DMS79 treated with DMSO at 0.1 percent for 48 hours (cell line): ENCODE measurements at regions not wholly inside any gene's neighbourhood (a gene's known extent, or its start where the extent isn't known, plus 50 kb on each side); places are given as distances from the start of the nearest gene placed in this dataset.
"Not testable (repeated sequence)": the region's sequence is repeated elsewhere in the genome, so short reads cannot be mapped to it uniquely, and the experiment has no call there.

Source experiments
- DNase-seq: peaks from one replicate; lab custom pipeline; 2025; lab: John Stamatoyannopoulos, UW

GRCh38 chr22:22758101-22758807 lies 113.8 kb downstream of the GGTLC2 start:
- not testable (repeated sequence) for DNase-seq

GRCh38 chr22:22759371-22759770 lies 115.0 kb downstream of the GGTLC2 start:
- DNase-seq, result no peak

GRCh38 chr22:22759889-22760546 lies 115.6 kb downstream of the GGTLC2 start:
- no peak for DNase-seq

GRCh38 chr22:22761606-22761962 lies 117.2 kb downstream of the GGTLC2 start:
- no peak for DNase-seq

- no peak for DNase-seq
Observed at GRCh38 chr22:22761963-22762772, 117.8 kb downstream of the GGTLC2 start.

- DNase-seq, result no peak
Observed at GRCh38 chr22:22763512-22763911, 119.1 kb downstream of the GGTLC2 start.

- no peak for DNase-seq
Observed at GRCh38 chr22:22764085-22764484, 119.7 kb downstream of the GGTLC2 start.

GRCh38 chr22:22767876-22768602 lies 119.6 kb upstream of the IGLL5 start:
- no peak for DNase-seq

GRCh38 chr22:22768885-22769284 lies 118.7 kb upstream of the IGLL5 start:
- DNase-seq, result no peak

GRCh38 chr22:22769434-22770279 lies 118.0 kb upstream of the IGLL5 start:
- no peak for DNase-seq

- DNase-seq, result no peak
Observed at GRCh38 chr22:22770280-22770871, 117.2 kb upstream of the IGLL5 start.

GRCh38 chr22:22770881-22771280 lies 116.7 kb upstream of the IGLL5 start:
- DNase-seq, result no peak

- no peak for DNase-seq
Observed at GRCh38 chr22:22771696-22772377, 115.8 kb upstream of the IGLL5 start.

- no peak for DNase-seq
Observed at GRCh38 chr22:22772396-22772795, 115.2 kb upstream of the IGLL5 start.

- DNase-seq, result no peak
Observed at GRCh38 chr22:22772883-22773282, 114.7 kb upstream of the IGLL5 start.

- no peak for DNase-seq
Observed at GRCh38 chr22:22773427-22773826, 114.2 kb upstream of the IGLL5 start.

- DNase-seq, result no peak
Observed at GRCh38 chr22:22773979-22774604, 113.5 kb upstream of the IGLL5 start.

GRCh38 chr22:22774762-22775161 lies 112.9 kb upstream of the IGLL5 start:
- not testable (repeated sequence) for DNase-seq

GRCh38 chr22:22776121-22776520 lies 111.5 kb upstream of the IGLL5 start:
- DNase-seq, result no peak

- no peak for DNase-seq
Observed at GRCh38 chr22:22779213-22779612, 108.4 kb upstream of the IGLL5 start.
